ENCODE measurements at regions not wholly inside any gene's neighbourhood (a gene's known extent, or its start where the extent isn't known, plus 50 kb on each side); places are given as distances from the start of the nearest gene placed in this dataset.

GRCh38 chr2:194020155-194020554 lies 1636.9 kb upstream of the SLC39A10 start:
- DNase-seq: no peak

DNA sequence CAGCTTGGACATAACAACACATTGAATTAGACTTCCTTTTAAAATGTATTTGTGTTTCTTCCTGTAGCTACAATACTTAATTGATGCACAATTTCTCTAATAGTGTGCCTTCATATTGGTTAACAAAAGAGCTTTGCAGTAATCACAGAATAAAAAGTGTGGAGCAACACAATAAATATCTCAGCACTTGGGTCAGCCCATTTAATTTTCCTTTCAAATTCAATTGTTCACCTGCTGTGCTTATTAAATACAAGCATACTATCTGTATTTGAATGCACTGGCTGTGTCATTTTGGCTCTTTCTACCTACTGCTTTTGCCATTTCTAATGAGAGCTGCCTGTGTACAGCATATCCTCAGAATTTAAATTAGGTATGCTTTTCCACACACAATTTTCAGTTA lies 1641.3 kb upstream of the SLC39A10 start:
- DNase-seq: no peak

GRCh38 chr2:194014639-194015038 lies 1642.4 kb upstream of the SLC39A10 start:
- DNase-seq: no peak

GRCh38 chr2:194004590-194005206 lies 1652.3 kb upstream of the SLC39A10 start:
- no peak for DNase-seq

- DNase-seq: no peak
Measured at GRCh38 chr2:194003911-194004310, 1653.1 kb upstream of the SLC39A10 start.

DNA sequence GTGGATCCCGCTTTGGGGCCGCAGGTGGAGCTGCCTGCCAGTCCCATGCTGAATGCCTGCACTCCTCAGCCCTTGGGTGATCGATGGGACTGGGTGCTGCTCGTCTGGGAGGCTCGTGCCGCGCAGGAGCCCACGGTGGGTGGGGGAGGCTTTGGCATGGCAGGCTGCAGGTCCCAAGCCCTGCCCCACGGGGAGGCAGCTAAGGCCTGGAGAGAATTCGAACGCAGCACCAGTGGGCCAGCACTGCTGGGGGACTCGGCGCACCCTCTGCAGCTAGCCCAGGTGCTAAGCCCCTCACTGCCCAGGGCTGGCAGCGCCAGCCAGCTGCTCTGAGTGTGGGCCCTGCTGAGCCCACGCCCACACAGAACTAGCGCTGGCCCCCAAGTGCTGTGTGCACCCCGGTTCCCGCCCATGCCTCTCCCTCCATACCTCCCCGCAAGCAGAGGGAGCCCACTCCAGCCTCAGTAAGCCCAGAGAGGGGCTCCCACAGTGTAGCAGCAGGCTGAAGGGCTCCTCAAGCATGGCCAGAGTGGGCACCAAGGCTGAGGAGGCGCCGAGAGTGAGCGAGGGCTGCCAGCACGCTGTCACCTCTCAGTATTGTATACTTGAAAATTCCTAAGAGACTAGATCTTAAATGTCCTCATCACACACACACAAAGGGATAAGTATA lies 1654.2 kb upstream of the SLC39A10 start:
- DNase-seq: no peak

GRCh38 chr2:193990868-193991267 lies 1666.2 kb upstream of the SLC39A10 start:
- DNase-seq: no peak

GRCh38 chr2:193989645-193990044 lies 1667.4 kb upstream of the SLC39A10 start:
- no peak for DNase-seq

DNA sequence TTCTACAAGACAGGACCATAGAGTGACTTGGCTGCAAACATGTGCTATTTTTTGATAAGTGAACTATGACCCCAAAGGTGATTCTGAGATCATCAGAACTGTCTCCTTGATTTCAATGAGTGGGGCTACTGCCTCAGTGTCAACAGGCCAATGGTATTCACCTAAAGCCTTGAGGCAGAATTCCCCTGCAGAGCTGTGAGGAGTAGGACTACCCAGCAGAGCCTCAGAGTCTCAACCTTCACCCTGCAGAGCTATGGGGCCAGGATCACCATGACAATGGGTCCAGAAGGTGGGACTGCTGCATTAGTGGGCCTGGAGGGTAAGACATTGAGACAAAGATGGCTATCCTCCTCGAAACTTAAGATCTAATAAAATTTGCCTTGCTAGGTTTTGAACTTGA lies 1668.2 kb upstream of the SLC39A10 start:
- no peak for DNase-seq

- no peak for DNase-seq
Measured at GRCh38 chr2:193985272-193985671, 1671.8 kb upstream of the SLC39A10 start.

DNA sequence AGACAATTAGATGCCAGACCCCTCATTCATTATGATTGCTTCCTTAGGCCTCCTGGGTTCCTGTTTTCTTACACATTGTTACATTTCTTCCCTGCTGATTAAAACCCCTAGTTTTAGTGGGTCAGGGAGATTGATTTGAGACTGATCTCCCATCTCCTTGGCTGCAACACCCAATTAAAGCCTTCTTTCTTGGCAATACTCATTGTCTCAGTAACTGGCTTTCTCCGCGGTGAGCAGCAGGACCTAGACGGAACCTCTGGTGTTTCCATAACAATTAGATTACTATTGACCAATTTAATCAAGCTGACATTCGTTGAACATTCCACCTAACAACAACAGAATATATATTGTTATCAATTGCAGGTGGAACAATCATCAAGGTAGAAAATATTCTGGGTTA lies 1676.4 kb upstream of the SLC39A10 start:
- DNase-seq: no peak

GRCh38 chr2:193973781-193974180 lies 1683.2 kb upstream of the SLC39A10 start:
- no peak for DNase-seq

- no peak for DNase-seq
Measured at GRCh38 chr2:193966590-193966989, 1690.4 kb upstream of the SLC39A10 start.

- no peak for DNase-seq
Measured at GRCh38 chr2:193965263-193965662, 1691.8 kb upstream of the SLC39A10 start.

- peak; percentile 53 for DNase-seq
Measured at GRCh38 chr2:193963472-193964119, 1693.4 kb upstream of the SLC39A10 start.

DNA sequence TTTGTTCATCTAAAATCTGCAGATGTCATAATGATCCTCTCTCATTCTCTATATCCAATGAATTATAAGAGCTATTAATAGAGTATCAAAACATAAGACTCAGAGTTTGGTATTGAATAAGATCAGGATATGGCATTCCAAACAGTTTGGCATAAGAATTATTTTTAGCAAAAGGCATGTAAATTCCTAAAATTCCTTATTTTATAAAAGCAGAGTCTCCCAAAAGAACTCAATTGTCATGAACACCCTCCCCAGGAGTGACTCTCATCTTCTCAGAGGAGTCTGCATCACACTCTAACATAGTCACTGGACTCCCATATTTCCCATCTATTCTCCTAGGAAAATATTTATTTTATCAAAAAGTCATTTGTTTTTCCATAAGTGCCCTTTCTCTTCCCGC lies 1710.2 kb upstream of the SLC39A10 start:
- DNase-seq: no peak

DNA sequence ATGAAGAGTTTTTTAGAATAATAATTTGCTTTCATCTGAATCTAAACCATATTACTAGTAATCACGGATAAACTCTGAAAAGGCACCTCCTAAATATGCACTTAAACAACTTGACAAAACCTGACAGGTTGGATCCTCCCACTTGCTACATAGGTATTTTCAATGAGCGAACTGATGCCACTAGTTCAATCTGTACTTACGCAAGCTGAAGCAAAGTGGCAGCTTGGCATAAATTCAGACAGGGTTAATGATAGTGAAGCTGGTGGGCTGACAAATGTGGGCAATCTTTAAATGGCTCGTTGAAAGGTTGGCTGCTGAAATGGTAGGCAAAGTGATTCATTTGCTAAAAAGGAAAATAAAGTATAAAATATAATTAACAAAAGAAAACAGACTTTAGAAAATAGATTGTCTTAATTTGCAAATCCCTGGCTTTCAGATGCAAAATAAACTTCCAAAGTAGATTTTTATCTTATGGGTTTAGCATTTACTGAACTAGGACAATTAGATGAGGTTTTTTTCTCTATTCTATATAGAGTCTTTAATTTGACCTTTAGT lies 1713.5 kb upstream of the SLC39A10 start:
- DNase-seq: no peak

GRCh38 chr2:193935114-193935513 lies 1721.9 kb upstream of the SLC39A10 start:
- no peak for DNase-seq

DNA sequence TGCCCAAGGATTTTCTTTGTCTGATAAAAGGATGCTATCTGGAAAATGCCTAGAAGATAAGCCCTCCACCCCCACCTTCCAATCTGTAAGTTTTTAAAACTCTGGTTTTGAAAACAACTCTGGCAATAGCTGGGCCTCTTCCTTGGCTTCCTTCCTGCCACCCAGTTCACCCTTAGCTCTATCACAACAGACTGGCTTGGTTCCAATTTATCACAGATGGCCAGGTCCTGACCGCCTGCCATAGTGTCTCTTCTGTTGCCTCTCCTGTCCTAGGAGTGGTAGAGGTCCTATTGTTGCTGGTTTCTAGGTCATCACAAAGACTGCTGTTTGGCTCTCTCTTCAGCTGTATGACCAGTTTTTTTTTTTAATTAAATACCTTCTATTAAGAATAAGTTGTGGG lies 1727.9 kb upstream of the SLC39A10 start:
- DNase-seq: no peak

- DNase-seq: no peak
Measured at GRCh38 chr2:193907561-193907960, 1712.8 kb upstream of the TMEFF2 start.

DNA sequence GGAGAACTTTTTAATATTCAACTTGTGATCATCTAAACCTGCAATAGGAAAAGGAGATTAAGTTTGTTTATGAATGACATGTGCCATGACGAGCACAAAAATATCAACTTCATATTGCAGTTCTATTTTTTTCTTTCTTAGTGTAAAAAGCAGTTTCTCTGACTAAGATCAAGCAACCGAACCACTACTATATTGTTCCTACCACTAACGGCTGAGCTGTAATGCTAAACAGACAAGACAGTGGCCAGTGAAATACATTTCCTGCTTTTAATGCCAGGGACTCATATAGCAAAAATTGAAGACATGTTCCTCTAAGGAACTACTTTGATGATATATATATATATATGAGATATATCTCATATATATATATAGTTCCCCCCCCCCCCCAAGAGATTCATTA lies 1705.6 kb upstream of the TMEFF2 start:
- DNase-seq: no peak

DNA sequence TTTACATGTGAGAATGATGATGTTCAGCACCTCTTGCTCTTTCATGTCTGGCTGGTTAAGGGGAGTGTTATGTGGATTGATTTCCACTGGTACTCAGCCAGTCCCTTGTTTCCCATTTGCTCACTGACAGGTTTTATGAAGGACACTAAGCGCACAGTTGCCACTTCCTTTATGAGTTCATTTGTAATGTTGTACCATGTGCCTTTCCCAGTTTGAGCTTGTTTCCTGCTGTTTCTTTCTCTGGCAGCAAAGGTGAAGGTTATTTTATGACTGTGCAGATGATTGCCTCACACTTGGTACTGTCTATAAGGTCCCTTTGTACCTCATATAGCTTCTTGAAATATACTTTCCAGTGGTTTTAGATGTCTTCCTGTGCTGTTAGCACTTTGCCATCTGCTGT lies 1700.5 kb upstream of the TMEFF2 start:
- DNase-seq: no peak

DNA sequence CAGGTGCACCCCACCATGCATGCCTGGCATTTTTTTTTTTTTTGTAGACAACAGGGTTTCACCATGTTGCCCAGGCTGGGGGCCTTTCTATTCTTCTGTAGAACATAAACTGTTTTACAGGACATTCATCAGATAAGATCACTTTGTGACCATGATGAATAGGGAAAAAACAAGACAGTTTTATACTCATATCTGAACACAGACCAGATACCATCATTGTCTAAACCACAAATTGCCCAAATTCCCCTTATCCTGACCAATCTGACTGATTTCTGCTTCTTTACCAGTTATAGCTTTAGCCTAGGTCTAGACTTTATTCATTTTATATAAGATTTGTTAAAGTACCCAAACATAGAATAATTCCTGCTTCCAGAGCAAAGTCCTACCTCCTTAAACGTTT lies 1699.3 kb upstream of the TMEFF2 start:
- DNase-seq: no peak

DNA sequence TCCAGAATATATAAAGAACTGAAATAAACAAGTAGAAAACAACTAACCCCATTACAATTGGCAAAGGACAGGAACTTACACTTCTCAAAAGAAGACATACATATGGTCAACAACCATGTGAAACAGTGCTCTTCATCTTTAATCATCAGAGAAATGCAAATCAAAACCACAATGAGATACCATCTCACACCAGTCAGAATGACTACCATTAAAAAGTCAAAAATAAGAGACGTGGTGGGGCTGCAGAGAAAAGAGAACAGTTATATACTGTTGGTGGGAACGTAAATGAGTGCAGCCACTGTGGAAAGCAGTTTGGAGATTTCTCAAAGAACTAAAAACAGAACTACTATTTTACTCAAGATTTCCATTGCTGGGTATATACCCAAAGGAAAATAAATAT lies 1696.3 kb upstream of the TMEFF2 start:
- no peak for DNase-seq

Measured in NCI-H1436 (cell line).